Skeletal muscle cell (primary cell): ENCODE measurements at regions not wholly inside any gene's neighbourhood (a gene's known extent, or its start where the extent isn't known, plus 50 kb on each side); places are given as distances from the start of the nearest gene placed in this dataset.

Experiments
- DNase-seq: peaks from one replicate; pipeline ENCODE4 v3.0.0-alpha.2; 2010; ENCODE audit warnings: low read depth
- H3K4me3 ChIP-seq: 2 replicates; pipeline ENCODE4 v1.5.1; 2011; ENCODE audit warnings: low read depth, mild to moderate bottlenecking, control low read depth, low read length, moderate library complexity

DNA sequence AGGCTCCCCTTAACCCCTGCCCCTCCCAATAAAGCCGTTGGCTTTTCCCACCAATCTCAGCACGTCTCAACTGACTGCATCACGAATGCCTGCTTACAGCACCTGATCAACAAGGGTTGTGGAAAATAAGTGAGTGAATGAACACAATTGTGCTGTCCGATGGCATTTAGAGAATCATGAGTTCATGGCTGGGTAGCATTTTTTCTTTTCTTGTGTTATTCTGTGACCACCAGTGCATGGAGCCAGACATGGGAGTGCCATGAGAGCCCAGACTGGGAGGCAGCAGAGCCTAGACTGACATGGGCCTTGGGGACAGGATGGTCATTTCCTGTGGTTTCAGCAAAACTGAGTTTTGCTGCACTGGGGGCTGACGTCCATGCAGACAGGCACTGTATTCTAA is 254.1 kb upstream of the IGFBP3 start:
- no peak overlapping the region for H3K4me3 ChIP-seq
- DNase-seq: no peak

DNA sequence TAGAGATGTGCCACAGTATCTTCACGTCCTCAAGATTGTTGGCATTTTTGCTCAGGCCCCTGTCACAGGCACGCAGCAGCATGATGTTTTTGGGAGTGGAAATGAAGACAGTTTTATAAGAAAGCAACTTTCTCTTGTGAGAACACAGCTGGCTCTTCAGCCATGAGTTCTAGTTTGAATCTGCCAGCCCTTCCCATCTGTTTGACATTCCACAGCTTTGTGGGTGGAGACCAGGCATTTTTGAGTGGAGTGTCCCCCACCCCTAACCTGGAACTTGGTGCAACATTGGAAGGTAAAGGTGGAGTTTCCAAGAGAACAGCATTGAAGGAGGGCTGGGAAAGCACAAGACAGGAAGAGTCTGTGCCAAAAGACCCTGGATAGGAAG is 253.1 kb upstream of the IGFBP3 start:
- H3K4me3 ChIP-seq: no peak overlapping the region
- no peak for DNase-seq

DNA sequence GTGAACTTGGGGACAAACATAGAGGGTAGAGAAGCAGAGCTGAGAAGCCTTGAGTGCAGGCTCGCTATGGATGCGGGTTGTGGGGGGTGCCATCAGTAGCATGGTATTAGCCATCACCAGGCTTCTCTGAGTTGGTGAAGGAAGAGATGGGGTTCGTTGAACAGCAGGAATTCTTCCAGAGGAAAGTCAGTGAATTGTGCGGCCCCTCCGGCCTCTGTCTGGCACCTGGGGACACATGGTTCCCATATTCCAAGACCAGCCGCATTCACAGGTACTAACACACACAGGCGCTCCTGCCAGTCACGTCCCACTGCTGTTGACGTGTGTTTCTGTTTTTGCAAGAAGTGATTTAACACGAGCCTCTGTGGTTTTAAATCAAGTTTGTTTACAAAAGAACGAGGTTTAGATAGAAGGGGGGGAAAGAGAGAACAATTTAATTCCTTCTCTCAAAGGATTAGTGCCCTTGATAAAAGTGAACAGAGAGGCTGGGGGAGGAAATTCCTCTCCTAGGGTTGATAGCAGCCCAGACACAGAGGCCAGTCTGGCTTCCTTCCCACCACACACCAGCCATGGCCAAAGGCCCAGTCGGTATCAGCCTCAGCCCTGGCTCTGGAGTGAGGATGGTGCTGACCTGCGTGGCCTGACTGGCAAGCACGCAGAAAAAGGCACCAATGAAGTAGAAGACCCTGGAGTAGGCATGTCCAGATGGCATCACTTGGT is 252.6 kb upstream of the IGFBP3 start:
- H3K4me3 ChIP-seq: no peak overlapping the region
- no peak for DNase-seq

DNA sequence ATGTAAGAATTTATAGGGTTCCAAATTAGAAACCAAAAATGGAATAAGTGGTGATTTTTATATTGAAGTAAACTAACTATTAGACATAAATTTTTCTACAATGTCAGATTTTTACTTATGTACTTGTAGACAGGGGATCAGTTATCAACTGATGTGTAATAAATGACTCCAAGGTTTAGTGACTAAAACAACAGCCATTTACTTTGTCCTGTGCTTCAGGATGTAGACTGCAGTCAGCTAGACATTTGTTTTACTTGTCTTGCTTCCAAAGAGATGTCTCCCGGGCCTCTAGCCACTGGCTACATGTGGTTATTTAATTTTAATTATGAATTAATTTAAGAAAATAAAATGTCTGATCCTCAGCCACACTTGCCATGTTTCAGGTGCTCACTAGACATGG is 249.7 kb upstream of the IGFBP3 start:
- DNase-seq: no peak
- no peak overlapping the region for H3K4me3 ChIP-seq

DNA sequence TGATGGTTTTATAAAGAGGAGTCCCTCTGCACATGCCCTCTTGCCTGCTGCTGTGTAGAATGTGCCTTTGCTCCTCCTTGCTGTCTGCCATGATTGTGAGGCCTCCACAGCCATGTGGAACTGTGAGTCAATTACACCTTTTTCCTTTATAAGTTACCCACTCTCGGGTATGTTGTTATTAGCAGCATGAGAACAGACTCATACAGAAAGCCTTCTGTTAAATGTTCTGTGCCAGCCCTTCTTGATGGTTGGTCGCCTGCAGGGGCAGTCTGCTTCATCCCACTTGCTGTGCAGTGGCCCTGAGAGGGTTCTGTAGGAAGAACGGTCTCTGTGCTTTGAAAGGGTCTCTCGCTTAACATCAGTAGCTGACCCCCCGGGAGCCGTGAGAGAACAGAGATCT is 248.9 kb upstream of the IGFBP3 start:
- DNase-seq: no peak

DNA sequence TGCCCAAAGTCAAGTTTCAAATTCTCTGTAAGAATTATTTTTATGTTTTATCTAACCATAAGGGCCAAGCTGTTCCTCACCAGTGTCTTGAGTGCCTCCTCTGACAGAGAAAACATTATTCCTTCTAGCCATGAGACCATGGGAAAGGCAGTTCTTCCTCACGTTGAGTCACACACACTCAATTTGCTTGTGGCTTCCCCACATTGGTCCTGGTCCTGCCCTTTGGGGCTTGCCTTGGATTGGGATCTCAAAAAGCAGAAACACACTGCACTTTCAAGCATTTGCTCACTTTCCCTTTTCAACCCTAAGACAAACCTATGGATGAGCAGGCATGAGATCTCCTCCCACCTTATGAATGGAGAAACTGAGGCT is 248.3 kb upstream of the IGFBP3 start:
- DNase-seq: no peak
- no peak overlapping the region for H3K4me3 ChIP-seq

More for the DNA sequence above, 248.9 kb upstream of the IGFBP3 start:
- no peak overlapping the region for H3K4me3 ChIP-seq

- no peak for DNase-seq
- H3K4me3 ChIP-seq: no peak overlapping the region
Measured at GRCh38 chr7:46168671-46169383, 247.8 kb upstream of the IGFBP3 start.

DNA sequence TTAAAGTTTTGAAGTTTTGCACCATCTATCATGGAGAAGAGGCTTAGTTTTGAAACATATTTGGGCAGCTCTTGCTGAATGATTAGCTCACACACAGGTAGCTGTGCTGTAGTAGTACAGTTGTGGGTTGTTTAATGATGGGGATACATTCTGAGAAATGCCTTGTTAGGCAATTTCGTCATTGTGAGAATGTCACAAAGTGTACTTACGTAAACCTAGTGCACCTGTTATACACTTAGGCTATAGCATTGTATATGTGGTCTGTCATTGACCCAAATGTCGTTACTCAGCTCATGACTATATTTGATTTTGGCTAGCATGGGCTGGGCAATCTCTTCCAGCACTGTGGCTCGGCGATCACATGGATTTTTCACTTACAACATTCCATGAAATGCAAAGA is 247.2 kb upstream of the IGFBP3 start:
- no peak overlapping the region for H3K4me3 ChIP-seq
- no peak for DNase-seq

DNA sequence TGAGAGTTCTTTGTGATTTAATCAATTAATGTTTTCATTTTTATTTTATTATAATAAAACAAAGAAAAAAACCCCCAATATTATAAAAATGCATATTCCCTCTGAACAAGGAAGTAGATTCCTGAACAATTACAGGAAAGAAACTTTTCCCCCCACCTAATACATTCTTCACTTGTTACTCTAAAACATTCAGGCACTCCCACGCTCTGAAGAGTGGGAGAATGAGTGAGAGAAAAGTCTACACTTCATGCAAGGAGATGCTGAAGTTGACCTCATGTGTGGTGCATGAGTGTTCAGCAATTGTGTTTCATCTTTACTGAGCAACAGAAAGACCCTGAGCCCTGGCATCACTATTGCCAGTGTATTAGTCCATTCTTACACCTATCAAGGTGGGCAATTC is 244.2 kb upstream of the IGFBP3 start:
- no peak overlapping the region for H3K4me3 ChIP-seq
- DNase-seq: no peak

DNA sequence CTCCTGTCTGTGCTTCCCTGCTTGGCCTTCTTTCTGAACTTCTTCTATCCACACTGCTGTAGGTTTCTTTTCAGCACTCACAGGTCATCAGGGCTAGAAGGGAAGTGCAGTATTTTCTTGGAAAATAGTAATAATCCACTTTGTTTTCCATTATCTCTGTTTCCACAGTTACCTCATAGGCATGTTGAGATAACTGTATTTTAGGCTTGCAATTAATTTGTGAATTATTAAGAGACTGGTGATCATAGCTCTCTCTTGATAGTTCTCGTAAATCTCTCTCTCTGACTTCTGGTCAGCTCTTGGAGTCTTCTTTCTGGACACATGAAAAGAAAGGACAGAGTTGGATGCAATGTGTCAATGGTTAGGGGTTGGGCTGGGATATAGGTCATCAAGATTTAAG is 243.6 kb upstream of the IGFBP3 start:
- no peak for DNase-seq
- no peak overlapping the region for H3K4me3 ChIP-seq

- H3K4me3 ChIP-seq: no peak overlapping the region
- DNase-seq: no peak
Measured at GRCh38 chr7:46163246-46163645, 242.2 kb upstream of the IGFBP3 start.

GRCh38 chr7:46162609-46163008 is 241.5 kb upstream of the IGFBP3 start:
- H3K4me3 ChIP-seq: no peak overlapping the region
- no peak for DNase-seq

DNA sequence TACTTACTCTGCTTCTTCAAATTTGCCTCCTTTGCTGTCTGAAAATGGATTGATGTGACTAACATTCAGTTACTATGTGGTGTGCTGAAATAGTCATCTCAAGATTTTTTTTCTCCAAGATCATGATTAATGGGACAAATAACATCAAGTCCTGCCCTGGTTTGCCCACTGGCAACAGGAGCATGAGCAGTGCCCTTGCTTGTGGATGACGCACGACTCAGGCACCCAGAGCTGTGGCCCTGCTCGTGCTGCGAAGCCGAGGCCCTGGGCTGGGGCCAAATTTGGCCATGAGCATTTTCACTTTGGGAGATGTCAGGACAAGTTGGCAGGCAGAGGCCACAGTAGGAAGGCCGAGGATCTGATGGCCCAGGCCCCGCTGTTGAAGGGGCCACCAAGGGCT is 239.8 kb upstream of the IGFBP3 start:
- no peak overlapping the region for H3K4me3 ChIP-seq
- DNase-seq: no peak

DNA sequence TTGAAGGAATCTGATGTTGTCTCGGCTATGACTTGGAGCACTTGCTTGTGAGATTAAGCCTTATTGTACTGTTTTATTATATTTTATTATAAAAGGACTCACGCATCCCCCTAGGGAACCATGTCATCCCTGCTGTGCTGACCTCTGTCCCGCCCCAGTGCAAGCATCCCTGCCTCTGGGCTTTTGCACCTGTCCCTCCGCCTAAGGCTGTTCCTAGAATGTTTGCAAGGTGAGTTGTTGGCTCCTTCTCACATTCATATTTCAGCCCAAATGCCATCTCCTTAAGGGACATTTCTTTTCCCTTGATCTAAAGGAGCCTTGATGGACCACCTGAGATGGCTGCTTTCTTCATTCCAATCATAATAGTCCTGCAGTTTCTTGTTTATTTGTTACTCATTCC is 236.9 kb upstream of the IGFBP3 start:
- H3K4me3 ChIP-seq: no peak overlapping the region
- no peak for DNase-seq

DNA sequence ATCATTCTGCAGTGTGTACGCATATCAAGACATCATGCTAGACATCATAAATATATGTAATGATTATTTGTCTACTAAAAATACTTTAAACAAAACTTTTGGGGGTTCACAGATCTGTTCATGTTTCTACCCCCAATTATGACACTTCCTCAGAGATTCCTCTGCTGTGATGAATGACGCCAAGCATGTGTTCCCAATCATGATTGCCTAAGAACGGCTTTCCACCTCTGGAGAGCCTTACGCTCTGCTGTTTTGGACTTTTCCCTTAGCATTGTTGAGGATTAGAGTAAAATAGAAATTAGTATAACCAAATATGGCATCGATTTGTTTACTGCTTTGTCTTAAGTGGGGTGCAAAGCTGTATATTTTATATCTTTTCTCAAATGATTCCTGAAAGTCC is 236.3 kb upstream of the IGFBP3 start:
- no peak for DNase-seq
- H3K4me3 ChIP-seq: no peak overlapping the region

DNA sequence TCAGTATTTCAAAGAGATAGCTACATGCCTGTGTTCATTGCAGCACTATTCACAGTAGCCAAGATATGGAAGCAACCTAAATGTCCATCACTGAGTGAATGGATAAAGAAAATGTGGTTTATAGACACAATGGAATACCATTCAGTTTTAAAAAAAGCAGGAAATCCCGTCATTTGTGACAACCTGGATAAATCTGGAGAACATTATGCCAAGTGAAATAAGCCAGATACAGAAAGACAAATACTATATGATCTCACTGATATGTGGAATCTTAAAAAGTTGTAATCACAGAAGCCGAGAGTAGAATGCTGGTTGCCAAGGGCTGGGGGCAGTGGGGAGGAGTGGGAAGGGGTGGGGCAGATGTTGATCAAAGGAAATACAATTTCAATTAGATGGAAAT is 235.8 kb upstream of the IGFBP3 start:
- H3K4me3 ChIP-seq: no peak overlapping the region
- no peak for DNase-seq

- DNase-seq: peak; percentile 75
- H3K4me3 ChIP-seq: no peak overlapping the region
Measured at GRCh38 chr7:46156086-46156485, 235.0 kb upstream of the IGFBP3 start.

- no peak for DNase-seq
- no peak overlapping the region for H3K4me3 ChIP-seq
Measured at GRCh38 chr7:46155367-46155766, 234.3 kb upstream of the IGFBP3 start.

GRCh38 chr7:46153951-46154787 is 233.1 kb upstream of the IGFBP3 start:
- DNase-seq: no peak
- no peak overlapping the region for H3K4me3 ChIP-seq

DNA sequence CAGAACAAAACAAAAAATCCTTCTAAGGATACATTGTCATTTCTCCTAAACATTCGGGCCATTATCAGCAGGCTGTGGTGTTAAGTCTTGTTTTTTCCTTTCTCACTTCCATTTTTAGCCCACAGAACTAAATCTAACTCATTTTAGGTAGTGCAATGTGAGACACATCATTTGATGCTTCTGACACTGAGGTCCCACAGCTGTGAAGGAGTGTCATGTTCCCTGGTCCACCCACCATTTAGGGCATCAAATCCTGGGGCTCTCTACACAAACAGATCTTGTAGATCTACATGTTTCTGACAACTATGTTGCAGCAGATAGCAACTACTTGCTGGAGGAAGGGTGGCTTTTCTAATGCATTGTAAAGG is 232.5 kb upstream of the IGFBP3 start:
- DNase-seq: no peak
- H3K4me3 ChIP-seq: no peak overlapping the region

DNA sequence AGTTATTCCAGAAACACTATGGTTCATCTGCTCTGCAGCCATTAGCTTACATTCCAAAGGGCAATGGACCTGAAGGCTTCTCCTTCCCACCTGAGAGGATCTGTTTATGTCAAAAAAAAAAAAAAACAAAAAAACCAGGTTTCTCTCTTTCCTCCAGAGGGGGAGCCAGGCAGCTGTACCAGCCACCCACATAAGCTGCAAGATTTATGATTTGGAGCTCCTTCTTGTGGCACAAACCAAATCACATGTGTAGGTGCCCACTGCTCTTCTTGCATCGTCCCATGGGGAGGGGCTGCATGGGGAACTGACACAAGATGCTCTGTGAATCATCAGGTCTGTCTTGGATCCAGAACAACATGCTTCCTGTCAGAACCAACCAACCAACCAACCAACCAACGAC is 231.6 kb upstream of the IGFBP3 start:
- H3K4me3 ChIP-seq: no peak overlapping the region
- no peak for DNase-seq
